Stimulated activated naive CD8-positive, alpha-beta T cell treated with anti-CD3 and anti-CD28 coated beads, Interleukin-15, Interleukin-2, amounts not matched to agents 100 U/mL and 50 U/mL, for 24 hours (primary cell): ENCODE measurements at regions not wholly inside any gene's neighbourhood (a gene's known extent, or its start where the extent isn't known, plus 50 kb on each side); places are given as distances from the start of the nearest gene placed in this dataset.
"Not testable (repeated sequence)": the region's sequence is repeated elsewhere in the genome, so short reads cannot be mapped to it uniquely, and the experiment has no call there.

ENCODE experiments used
- ATAC-seq: fragments of 150-1000 bp; cut with Tn5 transposase; one replicate; pipeline ENCODE4 v1.10.0; 2021
- DNase-seq: peaks from one replicate; pipeline ENCODE4 v3.0.0; 2021

DNA sequence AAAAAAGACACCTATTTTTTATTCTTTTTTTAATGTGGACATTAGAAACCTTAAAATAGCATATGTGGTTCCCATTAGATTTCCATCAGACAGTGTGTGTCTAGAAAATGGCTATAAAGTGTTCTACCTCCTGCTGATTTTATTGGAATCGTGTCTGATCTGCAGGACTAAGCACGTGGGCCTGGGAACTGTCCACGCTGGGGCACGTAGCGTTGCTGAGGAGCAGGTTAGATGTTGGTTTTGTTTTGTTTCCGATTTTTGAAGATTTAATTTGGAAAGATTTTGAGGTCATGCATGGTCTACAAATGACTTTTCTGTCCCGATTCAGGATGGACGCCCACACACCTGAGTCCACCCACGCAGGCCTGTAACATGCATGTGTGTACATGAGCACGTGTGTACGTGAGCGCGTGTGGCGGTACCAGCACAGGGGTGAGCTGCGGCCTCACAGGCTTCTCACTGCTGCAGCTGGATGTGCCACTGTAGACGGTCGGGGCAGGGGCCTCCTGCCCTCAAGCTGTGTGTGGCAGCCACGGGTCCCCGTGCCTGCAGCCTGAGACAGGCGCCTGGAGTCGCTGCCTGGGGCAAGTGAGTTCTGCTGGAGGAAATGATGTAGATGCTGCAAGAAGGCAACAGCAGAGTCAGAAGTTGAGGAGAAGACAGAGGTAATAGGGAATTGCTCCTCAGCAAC, 99.7 kb upstream of the CTDP1 start:
- ATAC-seq (no peak), DNase-seq (no peak)

DNA sequence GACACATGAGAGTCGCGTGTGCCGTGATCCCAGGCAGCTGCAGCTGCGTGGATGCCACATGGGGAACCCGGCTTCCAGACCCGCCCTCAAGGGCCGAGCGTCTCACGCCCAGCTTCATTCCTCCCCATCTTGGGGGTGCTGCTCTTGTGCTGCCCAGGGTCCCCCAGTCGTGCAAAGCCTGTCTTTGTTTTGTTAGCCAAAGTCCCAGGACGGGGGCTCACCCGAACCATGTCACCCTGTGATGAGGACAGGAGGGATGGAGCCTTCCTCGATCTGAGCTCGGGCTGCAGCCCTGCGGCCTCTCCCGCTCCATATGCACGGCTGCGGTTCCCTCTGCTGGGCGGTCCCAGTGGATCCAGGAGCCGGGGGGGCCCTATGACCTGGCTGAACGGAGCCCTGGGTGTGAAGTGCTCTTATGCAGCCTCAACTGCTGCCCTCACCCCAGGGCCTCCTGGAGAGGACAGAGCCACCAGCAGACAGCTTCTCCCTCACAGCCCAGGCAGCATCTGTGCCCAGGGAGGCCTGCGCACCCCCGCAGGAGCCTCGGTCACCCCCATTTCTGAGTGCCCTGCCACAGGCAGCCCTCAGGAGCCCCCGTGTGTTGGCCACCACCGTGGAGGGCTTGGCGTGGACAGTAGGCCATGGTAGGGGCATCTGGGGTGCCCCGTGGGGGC, 99.0 kb upstream of the CTDP1 start:
- ATAC-seq (no peak), DNase-seq (no peak)

DNA sequence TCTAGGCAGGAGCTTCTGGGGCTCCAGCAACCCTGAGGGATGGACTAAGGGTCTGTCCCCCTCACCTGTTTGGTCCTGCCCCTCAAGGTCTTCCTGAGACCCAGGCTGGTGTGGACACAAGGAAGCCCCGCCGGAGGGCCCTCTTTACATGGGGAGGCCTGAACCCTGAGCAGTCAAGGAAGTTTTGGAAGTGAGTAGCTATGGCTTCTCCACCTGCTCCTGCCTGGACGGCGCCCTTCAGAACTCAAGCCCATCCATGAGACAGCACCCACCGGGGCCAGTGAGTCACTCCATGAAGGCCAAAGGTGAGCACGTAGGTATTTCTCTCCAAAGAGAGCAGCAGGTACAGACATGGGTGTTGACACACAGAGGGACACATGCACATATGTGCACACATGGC, 98.2 kb upstream of the CTDP1 start:
- no peak for ATAC-seq
- no peak for DNase-seq

DNA sequence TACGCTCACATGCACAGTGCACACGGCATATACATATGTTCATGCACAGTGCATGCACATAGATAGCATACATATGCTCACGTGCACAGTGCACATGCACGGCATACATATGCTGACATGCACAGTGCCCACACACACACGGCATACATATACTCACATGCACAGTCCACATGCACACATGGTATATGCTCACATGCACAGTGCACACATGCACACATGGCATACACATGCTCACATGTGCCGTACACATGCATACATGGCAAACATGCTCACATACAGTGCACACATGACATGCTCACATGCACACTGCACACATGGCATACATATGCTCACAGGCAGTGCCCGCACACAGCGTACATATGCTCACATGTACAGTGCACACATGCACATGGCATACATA, 97.7 kb upstream of the CTDP1 start:
- ATAC-seq, result no peak
- no peak for DNase-seq

DNA sequence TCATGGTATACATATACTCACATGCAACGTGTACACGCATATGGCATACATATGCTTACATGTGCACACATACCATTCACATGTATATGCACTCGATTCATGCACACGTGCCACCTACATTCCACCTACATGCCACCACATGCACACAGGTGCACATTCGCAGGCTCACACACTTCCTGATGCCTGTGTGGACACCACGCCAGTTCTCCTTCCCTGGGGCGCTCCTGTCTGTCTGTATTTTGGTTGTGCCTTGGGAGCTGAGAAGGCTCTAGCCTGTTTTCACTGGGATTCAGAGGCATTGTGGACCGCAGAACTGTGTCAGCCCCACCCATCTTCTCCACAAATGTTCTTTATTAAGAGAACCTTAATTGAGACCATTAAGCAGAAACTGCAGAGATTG, 96.6 kb upstream of the CTDP1 start:
- DNase-seq, result no peak
- ATAC-seq, result no peak

DNA sequence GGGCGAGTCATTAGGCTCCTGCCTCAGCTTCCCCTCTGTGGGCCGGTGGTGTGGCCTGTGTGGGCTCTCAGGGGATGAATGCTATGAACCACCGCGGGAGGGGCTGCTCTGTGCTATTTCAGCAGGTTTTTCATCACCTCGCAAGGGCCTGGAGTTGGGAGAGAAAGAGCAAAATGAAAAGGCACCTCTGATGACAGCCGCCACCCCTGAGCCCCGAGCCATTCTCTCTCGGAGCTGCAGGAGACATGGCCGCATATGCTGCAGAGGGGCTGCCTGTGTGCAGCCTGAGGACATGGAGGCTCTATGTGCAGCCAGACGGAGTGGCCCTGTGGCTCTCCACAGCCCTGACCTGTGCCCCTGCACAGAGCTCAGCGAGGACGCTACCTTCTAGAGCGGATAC, 96.2 kb upstream of the CTDP1 start:
- ATAC-seq (no peak), DNase-seq (no peak)

DNA sequence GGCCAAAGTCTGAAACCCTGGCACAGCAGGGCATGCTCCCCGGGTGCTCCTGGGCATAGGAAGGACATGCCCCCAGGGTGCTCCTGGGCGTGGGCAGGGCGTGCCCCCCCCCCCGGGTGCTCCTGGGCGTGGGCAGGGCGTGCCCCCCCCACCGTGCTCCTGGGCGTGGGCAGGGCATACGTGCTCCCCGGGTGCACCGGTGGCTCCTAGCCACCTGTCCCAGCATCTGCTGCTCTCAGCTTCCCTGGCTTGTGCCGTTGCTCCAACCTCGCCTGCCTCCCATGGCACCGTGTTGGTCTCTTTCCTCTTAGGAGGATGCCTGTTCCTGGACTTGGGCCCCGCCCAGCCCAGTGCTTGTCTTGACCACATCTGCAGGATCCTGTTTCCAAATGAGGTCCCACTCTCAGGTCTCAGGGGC, 95.6 kb upstream of the CTDP1 start:
- DNase-seq, result no peak

DNA sequence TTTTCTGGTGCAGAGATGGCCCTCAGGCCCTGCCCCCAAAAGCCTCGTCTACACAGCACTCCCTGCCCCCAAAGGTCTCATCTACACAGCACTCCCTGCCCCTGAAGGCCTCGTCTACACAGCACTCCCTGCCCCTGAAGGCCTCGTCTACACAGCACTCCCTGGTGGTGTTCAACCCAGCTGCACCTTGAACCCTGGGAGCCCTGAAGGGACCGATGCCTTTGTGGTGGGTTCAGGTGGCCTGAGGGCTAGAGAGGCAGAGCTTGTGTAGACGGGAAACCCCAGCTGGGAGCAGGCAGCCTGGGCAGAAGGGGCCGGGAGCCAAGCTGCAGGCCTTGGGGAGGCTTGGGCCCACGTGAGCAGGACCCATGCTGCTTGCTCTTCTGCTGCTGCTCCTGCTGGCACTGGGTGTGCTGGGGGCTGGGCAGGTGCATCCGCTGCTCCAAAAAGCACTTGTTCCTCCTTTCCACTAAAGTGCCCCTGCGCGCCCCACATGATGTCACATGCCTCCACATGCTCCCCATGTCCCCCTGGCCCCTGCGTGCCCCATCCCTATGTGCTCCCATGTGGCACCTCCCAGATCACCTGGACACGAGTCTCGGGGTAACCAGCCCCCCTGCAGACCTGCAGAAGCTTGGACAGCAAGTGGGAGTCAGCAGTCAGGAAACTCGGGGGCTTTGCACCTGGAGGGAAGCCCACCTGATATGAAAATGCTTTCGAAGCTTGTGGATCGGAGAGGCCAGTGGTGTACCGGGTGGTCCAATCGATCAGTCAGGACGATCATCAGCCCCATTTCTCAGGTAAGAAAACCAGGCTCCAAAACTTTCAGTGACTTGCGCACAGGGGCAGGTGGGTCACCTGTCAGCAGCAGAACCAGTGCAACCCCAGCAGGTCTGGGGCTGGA, 94.9 kb upstream of the CTDP1 start:
- no peak for DNase-seq
- no peak for ATAC-seq

More for the DNA sequence above, 95.6 kb upstream of the CTDP1 start:
- ATAC-seq, result no peak

DNA sequence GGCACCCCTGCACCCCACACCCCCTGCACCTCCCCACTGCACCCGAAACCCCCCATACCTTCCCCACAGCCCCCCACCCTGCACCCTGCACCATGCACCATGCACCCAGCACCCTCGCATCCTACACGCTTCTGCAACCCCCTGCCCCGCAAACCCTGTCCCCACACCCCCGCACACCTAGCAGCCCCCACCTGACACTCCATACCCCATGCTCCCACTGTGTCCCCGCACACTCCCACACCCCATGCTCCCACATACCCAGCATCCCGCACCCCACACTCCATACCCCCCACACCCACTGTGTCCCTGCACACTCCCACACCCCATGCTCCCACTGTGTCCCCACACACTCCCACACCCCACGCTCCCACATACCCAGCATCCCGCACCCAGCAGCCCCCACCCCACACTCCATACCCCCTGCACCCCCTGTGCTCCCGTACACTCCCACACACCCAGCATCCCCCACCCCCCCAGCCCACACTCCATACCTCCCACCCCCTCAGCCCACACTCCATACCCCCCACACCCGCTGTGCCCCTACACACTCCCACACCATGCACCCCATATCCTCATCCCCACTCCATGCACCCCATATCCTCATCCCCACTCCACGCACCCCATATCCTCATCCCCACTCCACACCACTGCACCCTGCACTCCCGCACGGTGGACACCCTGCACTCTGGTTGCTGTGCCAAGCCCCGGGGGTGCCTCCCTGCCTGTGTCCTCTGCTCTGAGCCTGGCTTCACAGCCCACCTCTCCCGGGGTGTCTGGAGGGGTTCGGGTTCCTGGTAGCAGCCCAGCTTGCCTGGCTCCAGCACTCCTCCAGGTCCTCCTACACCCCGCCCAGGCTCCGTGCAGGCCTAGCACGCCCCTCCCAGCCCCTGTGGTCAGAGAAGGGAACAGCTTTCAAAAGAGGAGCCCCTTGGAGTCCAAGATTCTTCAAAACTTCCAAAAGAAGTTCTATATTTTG, 93.9 kb upstream of the CTDP1 start:
- no peak for ATAC-seq
- no peak for DNase-seq

DNA sequence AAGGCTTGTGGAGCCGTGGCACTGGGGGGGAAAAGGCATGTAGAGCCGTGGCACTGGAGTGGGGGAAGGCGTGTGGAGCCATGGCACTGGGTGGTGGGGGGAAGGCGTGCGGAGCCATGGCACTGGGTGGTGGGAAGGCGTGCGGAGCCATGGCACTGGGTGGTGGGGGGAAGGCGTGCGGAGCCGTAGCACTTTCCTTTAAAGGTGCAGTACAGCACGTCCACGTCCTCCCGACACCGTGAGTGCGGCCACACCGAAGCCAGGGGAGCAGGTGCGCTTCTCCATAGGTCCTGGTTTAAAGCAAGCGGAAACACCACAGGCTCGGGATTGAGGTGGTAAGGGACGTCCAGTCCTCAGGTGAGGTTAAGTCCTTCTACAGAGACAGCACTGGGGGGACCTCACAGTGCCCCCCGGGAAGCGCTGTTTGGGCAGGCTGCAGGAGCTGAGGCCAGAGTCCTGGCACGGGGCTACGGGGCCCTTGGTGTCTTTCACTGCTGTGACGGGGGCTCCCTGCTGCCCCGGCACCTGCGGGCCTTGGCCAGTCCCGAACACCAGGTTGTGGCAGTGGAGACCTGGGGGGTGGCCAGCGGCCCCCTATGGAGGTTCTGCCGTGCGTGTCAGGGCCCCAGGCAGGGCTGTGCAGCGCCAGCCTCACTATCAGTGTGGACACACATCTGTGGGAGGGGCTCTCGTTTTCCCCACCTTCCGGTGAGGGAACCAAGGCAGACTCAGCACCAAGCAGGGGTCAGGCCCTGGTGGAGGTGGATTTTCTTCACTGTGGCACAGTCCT, 93.0 kb upstream of the CTDP1 start:
- DNase-seq, result no peak
- no peak for ATAC-seq

DNA sequence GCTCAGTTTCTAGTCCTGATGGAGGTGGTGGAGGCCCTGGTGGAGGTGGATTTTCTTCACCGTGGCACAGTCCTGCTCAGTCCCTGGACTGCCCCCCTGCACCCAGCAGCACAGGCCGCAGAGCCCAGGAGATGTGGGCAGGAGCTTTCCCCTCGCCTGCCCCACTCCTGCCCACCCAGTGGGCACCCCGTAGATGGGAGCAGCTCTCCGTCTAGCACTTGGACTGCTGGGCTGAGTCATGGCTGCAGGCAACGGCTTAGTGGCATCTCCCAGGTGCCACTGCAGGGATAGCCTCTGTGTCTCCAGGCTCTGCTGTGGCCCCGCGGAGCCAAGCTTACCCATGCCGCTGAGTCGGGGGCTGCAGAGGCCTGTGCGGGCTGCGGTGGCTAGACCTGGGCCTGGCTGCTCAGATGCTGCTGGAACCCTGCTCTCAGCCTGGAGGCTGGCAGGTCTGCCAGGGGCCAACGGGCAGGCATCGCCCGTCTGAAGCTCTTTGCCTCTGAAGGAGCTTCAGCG, 92.3 kb upstream of the CTDP1 start:
- ATAC-seq, result no peak
- DNase-seq, result no peak

DNA sequence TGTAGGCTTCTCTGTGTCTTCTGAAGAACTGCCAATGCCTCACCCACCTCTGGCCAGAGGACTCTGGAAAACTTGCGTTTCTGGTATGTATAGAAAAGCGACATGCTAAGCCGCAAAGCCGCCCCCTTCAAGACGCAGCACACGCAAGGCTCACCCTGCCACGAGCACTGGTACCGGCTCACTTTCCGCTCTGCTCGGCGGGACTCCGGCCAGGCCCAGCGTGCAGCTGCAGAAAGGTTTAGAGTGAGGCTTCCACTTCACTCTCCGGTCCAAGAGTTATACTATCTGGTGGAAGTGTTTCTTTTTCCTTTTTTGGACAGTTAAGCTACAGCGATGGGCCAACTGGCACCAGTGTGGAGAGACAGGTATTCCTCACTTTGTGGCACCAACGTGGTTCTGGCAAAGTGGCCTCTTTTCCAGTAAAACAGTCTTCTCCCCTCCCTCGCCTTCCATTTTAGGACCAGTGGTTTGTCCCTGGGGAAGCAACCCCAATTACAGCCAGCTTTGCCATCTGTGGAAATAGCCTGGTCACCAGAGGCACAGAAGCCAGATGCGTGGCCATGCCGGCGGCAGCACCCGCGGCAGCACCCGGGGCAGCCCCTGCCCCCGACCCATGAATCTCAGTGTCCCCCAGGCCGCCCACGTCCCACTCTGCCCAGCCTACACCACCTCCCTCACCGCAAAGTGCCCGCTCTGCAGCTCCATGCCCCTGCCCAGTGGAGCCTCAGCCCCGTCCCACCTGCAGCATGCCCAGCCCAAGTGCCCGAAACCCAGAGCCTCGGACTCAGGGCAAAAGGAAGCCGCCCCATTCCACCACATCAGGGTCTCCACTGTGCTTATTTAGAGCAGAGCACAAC, 91.6 kb upstream of the CTDP1 start:
- ATAC-seq (no peak), DNase-seq (no peak)

DNA sequence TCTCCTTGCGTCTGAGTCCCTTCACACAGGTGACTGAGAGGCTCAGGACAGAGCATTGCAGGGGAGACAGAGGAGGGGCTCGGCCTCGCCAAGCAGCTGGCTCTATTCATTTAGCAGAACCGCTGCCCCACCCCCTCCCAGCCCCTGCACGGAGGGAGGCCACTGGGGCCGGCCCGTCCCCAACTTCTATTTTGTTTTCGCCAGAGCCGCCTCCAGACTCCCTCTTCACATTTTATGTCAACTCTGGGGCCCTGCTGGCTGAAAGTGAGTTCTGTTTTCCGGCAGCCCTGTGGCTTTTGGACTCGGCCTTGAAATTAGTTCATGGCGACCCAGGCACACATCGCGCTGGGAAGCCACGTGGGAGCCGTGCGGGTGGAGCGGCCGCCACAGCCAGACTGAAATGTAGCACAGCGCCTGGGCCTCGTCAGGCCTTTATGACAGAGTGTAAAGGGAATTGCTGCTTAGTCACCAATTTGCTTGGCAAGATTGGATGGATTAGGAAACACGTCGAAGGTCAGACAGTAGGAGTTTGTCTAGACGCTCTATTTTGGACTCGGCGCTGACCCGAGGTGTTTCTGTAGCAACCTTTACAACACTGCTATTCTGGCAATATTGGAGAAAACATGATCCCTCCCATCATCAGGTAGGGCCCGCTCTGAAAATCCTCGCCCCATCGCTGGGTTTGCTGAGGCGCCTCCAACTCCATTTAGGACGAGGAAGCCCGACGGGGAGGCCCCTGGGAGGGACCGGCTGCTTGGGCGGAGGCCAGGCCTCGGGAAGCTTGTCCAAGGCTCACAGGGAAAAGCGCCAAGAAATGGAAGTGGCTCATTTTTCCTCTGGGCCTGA, 90.7 kb upstream of the CTDP1 start:
- ATAC-seq (no peak), DNase-seq (no peak)

DNA sequence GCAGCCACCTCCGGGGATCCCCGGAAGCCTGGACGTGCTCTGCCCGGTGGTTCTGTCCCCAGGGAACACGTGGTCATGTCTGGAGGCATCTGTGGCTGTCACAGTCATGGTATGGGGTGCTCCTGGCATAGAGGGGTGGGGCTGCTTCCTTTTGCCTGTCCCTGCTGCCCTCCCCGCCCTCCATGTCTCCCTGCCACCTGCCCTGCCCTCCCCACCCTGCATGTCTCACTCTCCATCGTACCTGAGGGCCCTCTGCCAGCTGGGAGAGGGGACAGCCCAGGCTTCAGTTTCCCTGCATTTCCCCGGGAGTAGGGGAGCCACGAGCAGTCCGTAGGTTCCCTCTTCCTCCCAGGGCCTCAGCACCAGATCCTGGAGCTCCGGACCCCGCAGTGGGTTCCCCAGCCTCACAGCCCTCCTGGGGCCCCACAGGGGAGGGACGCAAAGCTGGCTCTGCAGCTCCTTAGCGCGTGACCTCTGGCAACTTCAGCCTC, 90.0 kb upstream of the CTDP1 start:
- ATAC-seq, result no peak

DNA sequence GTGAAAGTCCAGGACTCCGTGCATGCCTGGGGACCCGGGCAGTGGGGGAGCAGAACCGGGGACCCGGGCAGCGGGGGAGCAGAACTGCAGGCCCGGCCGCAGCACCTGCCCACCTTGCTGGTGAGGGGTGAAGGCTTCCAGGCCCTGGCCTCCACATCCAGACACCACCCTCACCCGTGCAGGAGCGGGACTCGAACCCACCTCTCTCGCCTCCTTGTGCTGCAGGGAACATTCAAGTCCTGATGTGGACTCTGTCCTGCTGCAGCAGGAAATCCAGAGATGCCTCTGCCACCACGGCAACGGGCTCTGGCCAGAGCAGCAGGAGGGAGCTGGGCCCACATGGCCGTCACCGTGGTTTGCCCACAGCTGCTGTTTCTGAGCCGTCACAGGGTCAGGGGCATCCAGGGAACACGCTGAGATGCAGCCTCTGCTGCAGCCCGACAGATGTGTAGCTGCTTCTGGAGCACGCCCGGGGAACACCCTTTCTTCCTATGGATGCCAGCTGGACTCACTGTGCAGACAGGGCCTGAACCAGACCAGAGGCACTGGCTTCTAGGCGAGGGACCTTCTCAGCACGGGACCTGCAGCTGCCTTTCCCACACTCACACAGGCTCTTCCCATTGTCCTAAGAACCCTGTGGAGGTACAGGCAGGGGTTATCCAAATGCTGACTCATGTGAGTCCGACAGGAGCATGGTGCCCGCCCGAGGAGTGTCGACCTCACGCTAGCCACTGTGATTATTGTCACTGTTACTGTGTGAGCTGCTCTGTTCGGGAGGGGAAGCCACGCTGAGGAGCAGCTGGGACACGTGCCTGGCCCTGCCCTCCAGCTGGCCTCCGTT, 89.2 kb upstream of the CTDP1 start:
- ATAC-seq (no peak), DNase-seq (no peak)

More for the DNA sequence above, 90.0 kb upstream of the CTDP1 start:
- no peak for DNase-seq

DNA sequence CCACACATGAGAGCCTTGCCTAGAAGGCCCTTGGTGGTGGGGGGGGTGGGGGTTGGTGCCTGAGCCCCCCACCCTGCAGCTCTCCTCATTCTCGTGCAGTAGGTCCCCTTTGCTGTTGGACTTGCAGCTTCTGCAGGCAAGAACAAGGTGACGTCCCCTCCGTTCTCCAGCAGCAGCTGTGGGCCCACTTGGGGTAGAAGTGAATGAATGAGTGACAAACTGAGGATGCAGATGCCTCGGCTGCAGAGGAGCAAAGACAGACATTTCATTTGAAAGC, 88.6 kb upstream of the CTDP1 start:
- DNase-seq, result no peak
- ATAC-seq, result no peak

DNA sequence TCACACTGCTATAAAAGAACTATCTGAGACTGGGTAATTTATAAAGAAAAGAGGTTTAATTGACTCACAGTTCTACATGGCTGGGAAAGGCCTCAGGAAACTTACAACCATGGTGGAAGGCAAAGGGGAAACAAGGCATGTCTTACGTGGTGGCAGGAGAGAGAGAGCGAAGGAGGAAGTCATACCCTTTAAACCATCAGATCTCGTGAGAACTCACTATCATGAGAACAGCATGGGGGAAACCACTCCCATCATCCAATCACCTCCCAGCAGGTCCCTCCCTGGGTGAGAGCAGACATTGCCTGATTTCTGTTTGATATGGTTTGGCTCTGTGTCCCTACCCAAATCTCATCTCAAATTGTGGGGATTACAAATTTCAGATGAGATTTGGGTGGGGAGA, 86.9 kb upstream of the CTDP1 start:
- ATAC-seq, DNase-seq: not testable (repeated sequence)

DNA sequence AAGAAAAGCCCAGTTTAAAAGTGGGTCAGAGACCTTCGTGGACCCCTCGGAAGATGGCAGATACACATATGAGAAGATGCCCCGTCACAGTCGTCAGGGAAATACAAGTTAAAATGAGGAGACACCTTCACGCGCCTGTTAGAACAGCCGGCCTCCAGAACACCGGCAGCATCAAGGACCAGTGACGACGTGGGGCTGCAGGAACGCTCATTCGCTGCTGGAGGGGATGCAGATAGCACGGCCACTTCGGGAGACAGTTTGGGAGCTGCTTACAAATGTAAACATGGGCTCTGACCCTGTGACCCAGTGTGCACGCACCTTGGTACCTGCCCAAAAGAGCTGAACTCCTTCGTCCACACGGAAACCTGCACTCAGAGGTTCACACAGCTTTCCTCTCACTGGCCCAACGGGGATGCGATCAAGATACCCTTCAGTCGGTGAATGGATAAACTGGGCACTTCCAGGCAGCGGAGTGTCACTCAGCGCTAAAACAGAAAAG, 83.7 kb upstream of the CTDP1 start:
- no peak for DNase-seq
- ATAC-seq, result no peak
